Activated CD8-positive, alpha-beta T cell treated with anti-CD3 and anti-CD28 coated beads, Interleukin-2, amount 10 ng/mL, durations not matched to agents 7 days and 5 days (primary cell): ENCODE measurements at regions not wholly inside any gene's neighbourhood (a gene's known extent, or its start where the extent isn't known, plus 50 kb on each side); places are given as distances from the start of the nearest gene placed in this dataset.

Experiments
- ATAC-seq: fragments of 150-1000 bp; cut with Tn5 transposase; one replicate; pipeline ENCODE4 v1.10.0; 2021; ENCODE audit warnings: moderate library complexity
- CTCF ChIA-PET: fragments of 350-600 bp; sonication (Branson Sonifier 250); formaldehyde crosslinking; loops from one replicate; lab custom pipeline; 2021; ENCODE audit warnings: antibody characterized with exemption; lab: Charles Lee
- POLR2A ChIA-PET: fragments of 350-600 bp; sonication (Branson Sonifier 250); formaldehyde crosslinking; loops from one replicate; lab custom pipeline; 2021; ENCODE audit warnings: antibody characterized with exemption; lab: Charles Lee
- DNase-seq: peaks from one replicate; pipeline ENCODE4 v3.0.0-alpha.2; 2020
- H3K27ac Mint-ChIP-seq: one replicate; pipeline ENCODE4 v1.8.0; 2021; ENCODE audit warnings: mild to moderate bottlenecking, mixed read lengths
- H3K27me3 Mint-ChIP-seq: one replicate; pipeline ENCODE4 v1.8.0; 2021; ENCODE audit warnings: low read depth, mixed read lengths
- H3K36me3 Mint-ChIP-seq: one replicate; pipeline ENCODE4 v1.8.0; 2021; ENCODE audit warnings: low read depth, mixed read lengths
- H3K4me1 Mint-ChIP-seq: one replicate; pipeline ENCODE4 v1.8.0; 2021; ENCODE audit warnings: low read depth, mixed read lengths
- H3K4me3 Mint-ChIP-seq: one replicate; pipeline ENCODE4 v1.8.0; 2021; ENCODE audit warnings: mild to moderate bottlenecking, mixed read lengths
- H3K9me3 Mint-ChIP-seq: one replicate; pipeline ENCODE4 v1.8.0; 2022; ENCODE audit warnings: mixed read lengths; ENCODE audit not compliant: insufficient read depth

GRCh38 chr4:20384456-20384855 is 132.8 kb downstream of the SLIT2 start:
- Mint-ChIP-seq H3K27ac (no peak overlapping the region), H3K4me1 (no peaks in the 10 kb centered on the region), H3K27me3 (no peaks in the 10 kb centered on the region), H3K36me3 (no peaks in the 10 kb centered on the region), H3K9me3 (no peaks in the 10 kb centered on the region), H3K4me3 (no peak overlapping the region)
- ChIA-PET POLR2A (no interaction called here), CTCF (no interaction called here)
- no peak for DNase-seq
- ATAC-seq: no peak

- ATAC-seq (no peak), DNase-seq (no peak)
- Mint-ChIP-seq H3K4me1 (no peaks in the 10 kb centered on the region), H3K27me3 (no peaks in the 10 kb centered on the region), H3K36me3 (no peaks in the 10 kb centered on the region), H3K4me3 (no peak overlapping the region), H3K9me3 (no peaks in the 10 kb centered on the region), H3K27ac (no peak overlapping the region)
- ChIA-PET CTCF (no interaction called here), POLR2A (no interaction called here)
These were observed 134.5 kb downstream of the SLIT2 start for GRCh38 chr4:20386001-20386740.

- Mint-ChIP-seq H3K9me3 (no peaks in the 10 kb centered on the region), H3K36me3 (no peaks in the 10 kb centered on the region), H3K27ac (no peak overlapping the region), H3K4me1 (no peaks in the 10 kb centered on the region), H3K27me3 (no peaks in the 10 kb centered on the region), H3K4me3 (no peak overlapping the region)
- DNase-seq: no peak
- no peak for ATAC-seq
- ChIA-PET POLR2A (no interaction called here), CTCF (no interaction called here)
These were observed 135.2 kb downstream of the SLIT2 start for GRCh38 chr4:20386906-20387305.

GRCh38 chr4:20391198-20391597 is 139.5 kb downstream of the SLIT2 start:
- CTCF ChIA-PET: no interaction called here

GRCh38 chr4:20391912-20392311 is 140.2 kb downstream of the SLIT2 start:
- POLR2A ChIA-PET: no interaction called here
- Mint-ChIP-seq H3K4me1 (no peaks in the 10 kb centered on the region), H3K36me3 (no peaks in the 10 kb centered on the region), H3K4me3 (no peak overlapping the region), H3K27me3 (no peaks in the 10 kb centered on the region), H3K27ac (no peak overlapping the region), H3K9me3 (no peaks in the 10 kb centered on the region)
- DNase-seq: no peak
- CTCF ChIA-PET: no interaction called here
- no peak for ATAC-seq

More at GRCh38 chr4:20391198-20391597, 139.5 kb downstream of the SLIT2 start:
- Mint-ChIP-seq H3K27ac (no peak overlapping the region), H3K4me3 (no peak overlapping the region), H3K4me1 (no peaks in the 10 kb centered on the region), H3K36me3 (no peaks in the 10 kb centered on the region), H3K27me3 (no peaks in the 10 kb centered on the region), H3K9me3 (no peaks in the 10 kb centered on the region)
- POLR2A ChIA-PET: no interaction called here
- DNase-seq (no peak), ATAC-seq (no peak)

GRCh38 chr4:20393486-20394100 is 141.9 kb downstream of the SLIT2 start:
- CTCF ChIA-PET: interaction anchor here (2.2 to 2.5 kb wide), 2 partner anchors 14 to 291 kb away, joined by 8 to 12 read pairs; no protein-coding TSS in a partner anchor
- no peak overlapping the region for H3K4me3 Mint-ChIP-seq
- no peak for ATAC-seq
- H3K27me3 Mint-ChIP-seq: no peaks in the 10 kb centered on the region
- no peaks in the 10 kb centered on the region for H3K4me1 Mint-ChIP-seq
- no peak for DNase-seq
- H3K9me3 Mint-ChIP-seq: no peaks in the 10 kb centered on the region
- no peak overlapping the region for H3K27ac Mint-ChIP-seq
- POLR2A ChIA-PET: no interaction called here
- no peaks in the 10 kb centered on the region for H3K36me3 Mint-ChIP-seq

- POLR2A ChIA-PET: no interaction called here
- Mint-ChIP-seq H3K27me3 (no peaks in the 10 kb centered on the region), H3K9me3 (no peaks in the 10 kb centered on the region), H3K4me3 (no peak overlapping the region), H3K4me1 (no peaks in the 10 kb centered on the region), H3K36me3 (no peaks in the 10 kb centered on the region), H3K27ac (no peak overlapping the region)
- ATAC-seq (no peak), DNase-seq (no peak)
- CTCF ChIA-PET: interaction anchor here (1.1 to 2.5 kb wide), 4 partner anchors 12 to 290 kb away, joined by 3 to 12 read pairs (median 6); no protein-coding TSS in a partner anchor
These were observed 142.8 kb downstream of the SLIT2 start for GRCh38 chr4:20394512-20394911.

GRCh38 chr4:20395160-20395773 is 143.6 kb downstream of the SLIT2 start:
- POLR2A ChIA-PET: no interaction called here
- CTCF ChIA-PET: interaction anchor here (0.6 to 2.5 kb wide), 9 partner anchors 9 to 290 kb away, joined by 3 to 12 read pairs (median 4); no protein-coding TSS in a partner anchor
- no peak overlapping the region for H3K27ac Mint-ChIP-seq
- ATAC-seq (no peak), DNase-seq (peak; percentile 29)
- H3K9me3 Mint-ChIP-seq: no peaks in the 10 kb centered on the region
- no peaks in the 10 kb centered on the region for H3K27me3 Mint-ChIP-seq
- no peak overlapping the region for H3K4me3 Mint-ChIP-seq
- no peaks in the 10 kb centered on the region for H3K36me3 Mint-ChIP-seq
- H3K4me1 Mint-ChIP-seq: no peaks in the 10 kb centered on the region

- POLR2A ChIA-PET: no interaction called here
- H3K27ac Mint-ChIP-seq: no peak overlapping the region
- CTCF ChIA-PET: no interaction called here
- no peak overlapping the region for H3K4me3 Mint-ChIP-seq
- H3K36me3 Mint-ChIP-seq: no peaks in the 10 kb centered on the region
- ATAC-seq: no peak
- no peaks in the 10 kb centered on the region for H3K4me1 Mint-ChIP-seq
- no peak for DNase-seq
- H3K9me3 Mint-ChIP-seq: no peaks in the 10 kb centered on the region
- no peaks in the 10 kb centered on the region for H3K27me3 Mint-ChIP-seq
These were observed 151.6 kb downstream of the SLIT2 start for GRCh38 chr4:20403290-20403689.

- ChIA-PET POLR2A (no interaction called here), CTCF (interaction anchor here (1.2 kb wide), 1 partner anchor 8 kb away, joined by 4 read pairs; no protein-coding TSS in a partner anchor)
- no peaks in the 10 kb centered on the region for H3K36me3 Mint-ChIP-seq
- ATAC-seq (no peak), DNase-seq (no peak)
- H3K9me3 Mint-ChIP-seq: no peaks in the 10 kb centered on the region
- no peaks in the 10 kb centered on the region for H3K4me1 Mint-ChIP-seq
- no peak overlapping the region for H3K27ac Mint-ChIP-seq
- H3K4me3 Mint-ChIP-seq: no peak overlapping the region
- no peaks in the 10 kb centered on the region for H3K27me3 Mint-ChIP-seq
These were observed 152.1 kb downstream of the SLIT2 start for GRCh38 chr4:20403846-20404245.

GRCh38 chr4:20408611-20409010 is 156.9 kb downstream of the SLIT2 start:
- DNase-seq (no peak), ATAC-seq (no peak)
- H3K4me1 Mint-ChIP-seq: no peaks in the 10 kb centered on the region
- no peaks in the 10 kb centered on the region for H3K9me3 Mint-ChIP-seq
- no peaks in the 10 kb centered on the region for H3K36me3 Mint-ChIP-seq
- H3K27me3 Mint-ChIP-seq: no peaks in the 10 kb centered on the region
- CTCF ChIA-PET: interaction anchor here (0.6 to 2.1 kb wide), 3 partner anchors 8 to 29 kb away, joined by 3 to 8 read pairs (median 4); no protein-coding TSS in a partner anchor
- no peak overlapping the region for H3K4me3 Mint-ChIP-seq
- no peak overlapping the region for H3K27ac Mint-ChIP-seq
- POLR2A ChIA-PET: no interaction called here

GRCh38 chr4:20412072-20412471 is 160.4 kb downstream of the SLIT2 start:
- Mint-ChIP-seq H3K27ac (no peak overlapping the region), H3K36me3 (no peaks in the 10 kb centered on the region), H3K9me3 (no peaks in the 10 kb centered on the region), H3K4me3 (no peak overlapping the region), H3K27me3 (peaks cover 7% of the 10 kb centered on the region), H3K4me1 (no peaks in the 10 kb centered on the region)
- DNase-seq (no peak), ATAC-seq (no peak)
- ChIA-PET CTCF (interaction anchor here (0.6 to 1.1 kb wide), 2 partner anchors 9 to 275 kb away, joined by 3 to 5 read pairs; no protein-coding TSS in a partner anchor), POLR2A (no interaction called here)
